ENCODE measurements at regions not wholly inside any gene's neighbourhood (a gene's known extent, or its start where the extent isn't known, plus 50 kb on each side); places are given as distances from the start of the nearest gene placed in this dataset.
"Not testable (repeated sequence)": the region's sequence is repeated elsewhere in the genome, so short reads cannot be mapped to it uniquely, and the experiment has no call there.

DNA sequence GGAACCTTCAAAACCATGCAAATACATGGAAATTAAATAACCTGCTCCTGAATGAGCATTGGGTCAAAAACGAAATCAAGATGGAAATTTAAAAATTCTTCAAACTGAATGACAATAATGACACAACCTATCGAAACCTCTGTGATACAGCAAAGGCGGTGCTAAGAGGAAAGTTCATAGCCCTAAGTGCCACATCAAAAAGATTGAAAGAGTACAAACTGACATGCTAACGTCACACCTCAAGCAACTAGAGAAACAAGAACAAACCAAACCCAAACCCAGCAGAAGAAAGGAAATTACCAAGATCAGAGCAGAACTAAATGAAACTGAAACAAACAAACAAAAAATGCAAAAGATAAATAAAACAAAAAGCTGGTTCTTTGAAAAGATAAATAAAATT, 283.5 kb downstream of the SOX4 start:
- WGBS, 2 experiments (ENCODE audit: extremely low coverage in 2 of 2, insufficient read length in 1 of 2): 93% methylated on average over 2 of the region's 4 CpGs; no CpG with 5 or more reads in 1 of the 2 experiments
- H2BK15ac ChIP-seq (ENCODE audit: low read depth, low read length); H3K4me2 ChIP-seq (ENCODE audit: low read depth, low read length); dilution Hi-C loops (cut with HindIII; ENCODE audit: low sequenced_read_pairs, unreplicated experiment); H3K79me1 ChIP-seq (ENCODE audit: low read depth in 1 of 2, low read length in 2 of 2); H4K91ac ChIP-seq (ENCODE audit: insufficient read depth, low read depth, low read length); H3K27ac ChIP-seq (ENCODE audit: insufficient read depth, low read length); H3K27me3 ChIP-seq (ENCODE audit: control insufficient read depth, insufficient read depth, low read length); H4K5ac ChIP-seq (ENCODE audit: low read depth, low read length); ATAC-seq (ENCODE audit: low read depth); H2BK120ac ChIP-seq (ENCODE audit: low read depth, low read length); H4K20me1 ChIP-seq (ENCODE audit: insufficient read depth, low read length); H3K18ac ChIP-seq (ENCODE audit: low read depth, low read length); H3K14ac ChIP-seq (replicated peaks; ENCODE audit: low read depth, low read length); in situ Hi-C loops (cut with MboI; ENCODE audit: low sequenced_read_pairs); H3K9ac ChIP-seq (ENCODE audit: low read depth, low read length); H2BK5ac ChIP-seq (ENCODE audit: low read depth, low read length, poor library complexity, severe bottlenecking); H2BK20ac ChIP-seq (ENCODE audit: low read depth, low read length); CTCF ChIA-PET; H2AK9ac ChIP-seq (replicated peaks; ENCODE audit: low read depth, low read length, poor library complexity); H3K4ac ChIP-seq (ENCODE audit: low read depth, low read length); H3K36me3 ChIP-seq (ENCODE audit: control insufficient read depth, insufficient read depth, low read length); H3K9me3 ChIP-seq (ENCODE audit: control insufficient read depth, insufficient read depth, low read length); BruUV-seq (replicated peaks); H2AFZ ChIP-seq (replicated peaks; ENCODE audit: low read length, poor library complexity); DNase-seq; POLR2A ChIA-PET (ENCODE audit: unreplicated experiment); H3K4me3 ChIP-seq (ENCODE audit: insufficient read depth, low read depth, low read length); H4K8ac ChIP-seq (ENCODE audit: low read depth in 2 of 2, low read length in 2 of 2); intact Hi-C loops (cut with micrococcal nuclease); H3K4me1 ChIP-seq (ENCODE audit: control insufficient read depth, insufficient read depth, low read length); H3K56ac ChIP-seq (ENCODE audit: extremely low read depth, insufficient read depth, low read length); H3K23ac ChIP-seq (ENCODE audit: low read depth, low read length); H2AK5ac ChIP-seq (ENCODE audit: low read depth, low read length); H3K9me1 ChIP-seq (ENCODE audit: insufficient read depth, low read length): not testable (repeated sequence)

DNA sequence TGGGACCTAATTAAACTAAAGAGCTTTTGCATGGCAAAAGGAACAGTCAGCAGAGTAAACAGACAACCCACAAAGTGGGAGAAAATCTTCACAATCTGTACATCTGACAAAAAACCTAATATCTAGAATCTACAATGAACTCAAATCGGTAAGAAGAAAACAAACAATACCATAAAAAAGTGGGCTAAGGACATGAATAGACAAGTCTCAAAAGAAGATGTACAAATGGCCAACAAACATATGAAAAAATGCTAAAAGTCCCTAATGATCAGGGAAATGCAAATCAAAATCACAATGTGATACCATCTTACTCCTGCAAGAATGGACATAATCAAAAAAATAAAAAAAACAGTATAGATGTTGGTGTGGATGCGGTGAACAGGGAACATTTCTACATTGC, 286.7 kb downstream of the SOX4 start:
- H3K27me3 ChIP-seq (ENCODE audit: control insufficient read depth, insufficient read depth, low read length); dilution Hi-C loops (cut with HindIII; ENCODE audit: low sequenced_read_pairs, unreplicated experiment); H3K23ac ChIP-seq (ENCODE audit: low read depth, low read length); H2AFZ ChIP-seq (replicated peaks; ENCODE audit: low read length, poor library complexity); H4K8ac ChIP-seq (ENCODE audit: low read depth in 2 of 2, low read length in 2 of 2); H3K9ac ChIP-seq (ENCODE audit: low read depth, low read length); H2AK5ac ChIP-seq (ENCODE audit: low read depth, low read length); H3K27ac ChIP-seq (ENCODE audit: insufficient read depth, low read length); H2BK5ac ChIP-seq (ENCODE audit: low read depth, low read length, poor library complexity, severe bottlenecking); H4K5ac ChIP-seq (ENCODE audit: low read depth, low read length); in situ Hi-C loops (cut with MboI; ENCODE audit: low sequenced_read_pairs); DNase-seq; H2BK120ac ChIP-seq (ENCODE audit: low read depth, low read length); H2AK9ac ChIP-seq (replicated peaks; ENCODE audit: low read depth, low read length, poor library complexity); H2BK20ac ChIP-seq (ENCODE audit: low read depth, low read length); intact Hi-C loops (cut with micrococcal nuclease); H3K4ac ChIP-seq (ENCODE audit: low read depth, low read length); H3K56ac ChIP-seq (ENCODE audit: extremely low read depth, insufficient read depth, low read length); H3K18ac ChIP-seq (ENCODE audit: low read depth, low read length); CTCF ChIA-PET; H3K36me3 ChIP-seq (ENCODE audit: control insufficient read depth, insufficient read depth, low read length); H3K14ac ChIP-seq (replicated peaks; ENCODE audit: low read depth, low read length); H3K9me3 ChIP-seq (ENCODE audit: control insufficient read depth, insufficient read depth, low read length); BruUV-seq (replicated peaks); H4K20me1 ChIP-seq (ENCODE audit: insufficient read depth, low read length); H3K9me1 ChIP-seq (ENCODE audit: insufficient read depth, low read length); H2BK15ac ChIP-seq (ENCODE audit: low read depth, low read length); H3K4me1 ChIP-seq (ENCODE audit: control insufficient read depth, insufficient read depth, low read length); H3K4me3 ChIP-seq (ENCODE audit: insufficient read depth, low read depth, low read length); H3K79me1 ChIP-seq (ENCODE audit: low read depth in 1 of 2, low read length in 2 of 2); H3K4me2 ChIP-seq (ENCODE audit: low read depth, low read length); ATAC-seq (ENCODE audit: low read depth); H4K91ac ChIP-seq (ENCODE audit: insufficient read depth, low read depth, low read length): not testable (repeated sequence)
- WGBS, 2 experiments (ENCODE audit: extremely low coverage in 2 of 2, insufficient read length in 1 of 2): no CpG with 5 or more reads among the region's 2 CpGs
- POLR2A ChIA-PET (ENCODE audit: unreplicated experiment): interaction anchor here (0.6 kb wide), 1 partner anchor 121 kb away, joined by 5 read pairs; no protein-coding TSS in a partner anchor
